ENCODE measurements at regions not wholly inside any gene's neighbourhood (a gene's known extent, or its start where the extent isn't known, plus 50 kb on each side); places are given as distances from the start of the nearest gene placed in this dataset.

DNA sequence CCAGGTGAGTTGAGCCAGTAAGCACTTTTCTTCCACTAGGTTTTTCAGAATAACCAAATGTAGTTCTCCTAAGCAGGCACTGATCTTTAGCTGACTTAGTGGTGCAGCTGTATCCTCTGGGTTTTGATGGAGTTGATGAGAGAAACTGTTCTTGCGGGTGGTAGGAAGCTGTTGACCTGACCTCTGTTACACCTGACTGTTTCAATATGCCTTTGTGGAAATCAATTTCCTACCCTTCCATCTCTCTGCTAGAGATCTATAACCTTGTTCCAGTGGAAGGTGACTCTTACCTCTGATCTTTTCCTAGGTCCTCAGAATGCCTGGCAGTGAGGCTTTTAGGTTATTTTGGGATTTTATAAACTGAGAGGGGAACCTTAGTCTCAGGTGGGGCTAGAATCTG, 51.6 kb upstream of the MACF1 start:
- POLR2A ChIA-PET, result no interaction called here
- H3K9ac ChIP-seq (ENCODE audit: low read length), result no peak overlapping the region
- no peak for DNase-seq

DNA sequence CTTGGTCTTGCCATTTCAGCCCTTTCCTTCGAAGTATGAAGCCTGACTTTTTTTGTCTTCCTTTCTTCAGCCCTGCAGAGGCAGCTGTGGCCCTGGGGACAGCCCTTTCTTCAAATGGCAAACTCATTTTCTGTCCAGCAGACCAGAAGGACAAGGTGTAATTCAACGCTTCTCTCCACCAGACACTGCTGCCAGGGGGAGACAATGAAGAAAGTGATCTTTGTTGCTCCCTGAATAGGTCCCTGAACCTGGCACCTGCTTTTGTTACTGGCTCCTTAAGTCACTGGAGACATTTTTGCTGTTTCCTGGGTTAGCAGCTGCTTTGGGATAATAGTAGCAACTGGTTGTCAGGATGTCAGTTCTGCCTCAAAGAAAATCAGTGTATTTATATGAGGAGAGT, 50.8 kb upstream of the MACF1 start:
- ATAC-seq (ENCODE audit: low read depth) (no peak), DNase-seq (no peak)
- Histone ChIP-seq H3K27me3 (replicated peaks in 1 of 4; ENCODE audit: control extremely low read depth in 1 of 4, control insufficient read depth in 3 of 4, insufficient read depth in 4 of 4, low read length in 3 of 4) (no peaks in the 10 kb centered on the region), H2AFZ (ENCODE audit: insufficient read depth, low read depth, low read length, poor library complexity, severe bottlenecking) (no peak overlapping the region), H3K9me3 (ENCODE audit: control extremely low read depth in 1 of 3, control insufficient read depth in 2 of 3, insufficient read depth in 1 of 3, low read length in 2 of 3) (no peaks in the 10 kb centered on the region), H3K27ac (ENCODE audit: low read length in 2 of 2) (no peak overlapping the region), H3K9ac (ENCODE audit: low read length) (no peak overlapping the region), H3K79me2 (ENCODE audit: control insufficient read depth, insufficient read depth, low read length) (no peaks in the 10 kb centered on the region), H3K4me1 (ENCODE audit: control insufficient read depth in 2 of 2, insufficient read depth in 2 of 2, low read length in 2 of 2) (no peaks in the 10 kb centered on the region), H3K4me3 (ENCODE audit: control extremely low read depth in 1 of 5, extremely low read depth in 1 of 5, insufficient read depth in 1 of 5, low read depth in 2 of 5, low read length in 4 of 5) (no peak overlapping the region), H4K20me1 (ENCODE audit: control insufficient read depth, insufficient read depth, low read length, poor library complexity, severe bottlenecking) (no peaks in the 10 kb centered on the region), H3K4me2 (replicated peaks; ENCODE audit: low read depth, low read length, poor library complexity, severe bottlenecking) (no peak overlapping the region), H3K36me3 (replicated peaks in 1 of 2; ENCODE audit: control extremely low read depth in 1 of 2, control insufficient read depth in 1 of 2, extremely low read depth in 1 of 2, insufficient read depth in 2 of 2, low read length in 1 of 2) (no peaks in the 10 kb centered on the region)
- Mint-ChIP-seq H3K27me3 (peaks cover 6% of the 10 kb centered on the region), H3K9me3 (ENCODE audit: insufficient read depth) (no peaks in the 10 kb centered on the region), H3K4me3 (no peak overlapping the region), H3K27ac (no peak overlapping the region), H3K4me1 (no peaks in the 10 kb centered on the region)
- intact Hi-C loops (cut with micrococcal nuclease), result no loop called here
- POLR2A ChIA-PET, result no interaction called here
- WGBS (ENCODE audit: insufficient coverage), result 58% methylated on average over 1 of the region's 2 CpGs
- CTCF ChIA-PET, result interaction anchor here (0.5 kb wide), 1 partner anchor 223 kb away, joined by 4 read pairs; no protein-coding TSS in a partner anchor
- TF ChIP-seq, protein P1, sequence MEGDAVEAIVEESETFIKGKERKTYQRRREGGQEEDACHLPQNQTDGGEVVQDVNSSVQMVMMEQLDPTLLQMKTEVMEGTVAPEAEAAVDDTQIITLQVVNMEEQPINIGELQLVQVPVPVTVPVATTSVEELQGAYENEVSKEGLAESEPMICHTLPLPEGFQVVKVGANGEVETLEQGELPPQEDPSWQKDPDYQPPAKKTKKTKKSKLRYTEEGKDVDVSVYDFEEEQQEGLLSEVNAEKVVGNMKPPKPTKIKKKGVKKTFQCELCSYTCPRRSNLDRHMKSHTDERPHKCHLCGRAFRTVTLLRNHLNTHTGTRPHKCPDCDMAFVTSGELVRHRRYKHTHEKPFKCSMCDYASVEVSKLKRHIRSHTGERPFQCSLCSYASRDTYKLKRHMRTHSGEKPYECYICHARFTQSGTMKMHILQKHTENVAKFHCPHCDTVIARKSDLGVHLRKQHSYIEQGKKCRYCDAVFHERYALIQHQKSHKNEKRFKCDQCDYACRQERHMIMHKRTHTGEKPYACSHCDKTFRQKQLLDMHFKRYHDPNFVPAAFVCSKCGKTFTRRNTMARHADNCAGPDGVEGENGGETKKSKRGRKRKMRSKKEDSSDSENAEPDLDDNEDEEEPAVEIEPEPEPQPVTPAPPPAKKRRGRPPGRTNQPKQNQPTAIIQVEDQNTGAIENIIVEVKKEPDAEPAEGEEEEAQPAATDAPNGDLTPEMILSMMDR (IDR thresholded peaks at IDR 0.05), result no peak
- no peak for TF ChIP-seq EZH2 (IDR thresholded peaks at IDR 0.05; ENCODE audit: borderline replicate concordance, insufficient read depth, low read depth, low read length, poor library complexity, severe bottlenecking)

More for the DNA sequence above, 51.6 kb upstream of the MACF1 start:
- Histone ChIP-seq H3K27ac (ENCODE audit: low read length in 2 of 2) (no peak overlapping the region), H3K4me3 (ENCODE audit: control extremely low read depth in 1 of 5, extremely low read depth in 1 of 5, insufficient read depth in 1 of 5, low read depth in 2 of 5, low read length in 4 of 5) (no peak overlapping the region), H3K4me1 (ENCODE audit: control insufficient read depth in 2 of 2, insufficient read depth in 2 of 2, low read length in 2 of 2) (no peaks in the 10 kb centered on the region), H3K4me2 (replicated peaks; ENCODE audit: low read depth, low read length, poor library complexity, severe bottlenecking) (no peak overlapping the region), H3K36me3 (replicated peaks in 1 of 2; ENCODE audit: control extremely low read depth in 1 of 2, control insufficient read depth in 1 of 2, extremely low read depth in 1 of 2, insufficient read depth in 2 of 2, low read length in 1 of 2) (no peaks in the 10 kb centered on the region), H4K20me1 (ENCODE audit: control insufficient read depth, insufficient read depth, low read length, poor library complexity, severe bottlenecking) (no peaks in the 10 kb centered on the region), H3K27me3 (replicated peaks in 1 of 4; ENCODE audit: control extremely low read depth in 1 of 4, control insufficient read depth in 3 of 4, insufficient read depth in 4 of 4, low read length in 3 of 4) (no peaks in the 10 kb centered on the region), H3K9me3 (ENCODE audit: control extremely low read depth in 1 of 3, control insufficient read depth in 2 of 3, insufficient read depth in 1 of 3, low read length in 2 of 3) (no peaks in the 10 kb centered on the region), H3K79me2 (ENCODE audit: control insufficient read depth, insufficient read depth, low read length) (no peaks in the 10 kb centered on the region), H2AFZ (ENCODE audit: insufficient read depth, low read depth, low read length, poor library complexity, severe bottlenecking) (no peak overlapping the region)
- Mint-ChIP-seq H3K27ac (no peak overlapping the region), H3K27me3 (peaks cover 6% of the 10 kb centered on the region), H3K4me1 (no peaks in the 10 kb centered on the region), H3K4me3 (no peak overlapping the region), H3K9me3 (ENCODE audit: insufficient read depth) (no peaks in the 10 kb centered on the region)
- intact Hi-C loops (cut with micrococcal nuclease), result no loop called here
- no peak for TF ChIP-seq EZH2 (IDR thresholded peaks at IDR 0.05; ENCODE audit: borderline replicate concordance, insufficient read depth, low read depth, low read length, poor library complexity, severe bottlenecking)
- no peak for ATAC-seq (ENCODE audit: low read depth)
- no CpG with 5 or more reads among the region's 1 CpG for WGBS (ENCODE audit: insufficient coverage)
- CTCF ChIA-PET, result no interaction called here

Data from B cell (primary cell).